ENCODE measurements at regions not wholly inside any gene's neighbourhood (a gene's known extent, or its start where the extent isn't known, plus 50 kb on each side); places are given as distances from the start of the nearest gene placed in this dataset.

GRCh38 chr5:174399411-174399810 is 325.0 kb upstream of the MSX2 start:
- Histone ChIP-seq H3K9me3 (ENCODE audit: control insufficient read depth, low read length) (no peaks in the 10 kb centered on the region), H3K27me3 (ENCODE audit: control insufficient read depth, insufficient read depth, low read length, poor library complexity, severe bottlenecking) (peaks cover 10% of the 10 kb centered on the region), H3K4me3 (ENCODE audit: low read length) (no peak overlapping the region), H3K9ac (ENCODE audit: extremely low read depth, low read length, poor library complexity, severe bottlenecking) (no peak overlapping the region), H3K4me1 (ENCODE audit: control insufficient read depth, insufficient read depth, low read length) (peaks cover 2% of the 10 kb centered on the region), H3K27ac (ENCODE audit: low read depth, low read length) (no peak overlapping the region), H3K36me3 (ENCODE audit: control insufficient read depth, insufficient read depth, low read length) (no peaks in the 10 kb centered on the region)
- TF ChIP-seq CTCF (conservative IDR thresholded peaks at IDR 0.05), result no peak
- Mint-ChIP-seq H3K4me1 (peaks cover 17% of the 10 kb centered on the region), H3K36me3 (ENCODE audit: low read depth) (no peaks in the 10 kb centered on the region), H3K27me3 (ENCODE audit: insufficient read depth) (peaks cover 13% of the 10 kb centered on the region), H3K27ac (no peak overlapping the region), H3K9me3 (no peaks in the 10 kb centered on the region), H3K4me3 (no peak overlapping the region)
- 50 to 88% methylated on average over 1 to 2 of the region's 2 CpGs for WGBS, 2 experiments (ENCODE audit: insufficient coverage in 1 of 2, insufficient read length in 1 of 2)
- no peak for DNase-seq

- H3K27ac ChIP-seq (ENCODE audit: low read depth, low read length), result no peak overlapping the region
- Mint-ChIP-seq H3K27ac (no peak overlapping the region), H3K27me3 (ENCODE audit: insufficient read depth) (peaks cover 6% of the 10 kb centered on the region), H3K9me3 (no peaks in the 10 kb centered on the region), H3K36me3 (ENCODE audit: low read depth) (no peaks in the 10 kb centered on the region), H3K4me1 (peaks cover 17% of the 10 kb centered on the region), H3K4me3 (no peak overlapping the region)
- DNase-seq, result no peak
- 58 to 88% methylated on average over 1 to 3 of the region's 3 CpGs for WGBS, 2 experiments (ENCODE audit: insufficient coverage in 1 of 2, insufficient read length in 1 of 2)
- H3K4me1 ChIP-seq (ENCODE audit: control insufficient read depth, insufficient read depth, low read length), result peaks cover 2% of the 10 kb centered on the region
- no peak overlapping the region for H3K9ac ChIP-seq (ENCODE audit: extremely low read depth, low read length, poor library complexity, severe bottlenecking)
- no peaks in the 10 kb centered on the region for H3K36me3 ChIP-seq (ENCODE audit: control insufficient read depth, insufficient read depth, low read length)
- no peaks in the 10 kb centered on the region for H3K27me3 ChIP-seq (ENCODE audit: control insufficient read depth, insufficient read depth, low read length, poor library complexity, severe bottlenecking)
- no peak overlapping the region for H3K4me3 ChIP-seq (ENCODE audit: low read length)
- TF ChIP-seq CTCF (conservative IDR thresholded peaks at IDR 0.05), result no peak
- no peaks in the 10 kb centered on the region for H3K9me3 ChIP-seq (ENCODE audit: control insufficient read depth, low read length)
Measured at GRCh38 chr5:174400461-174400860, 323.9 kb upstream of the MSX2 start.

- Histone ChIP-seq H3K4me3 (ENCODE audit: low read length) (no peak overlapping the region), H3K27me3 (ENCODE audit: control insufficient read depth, insufficient read depth, low read length, poor library complexity, severe bottlenecking) (no peaks in the 10 kb centered on the region), H3K36me3 (ENCODE audit: control insufficient read depth, insufficient read depth, low read length) (no peaks in the 10 kb centered on the region), H3K27ac (ENCODE audit: low read depth, low read length) (no peak overlapping the region), H3K9me3 (ENCODE audit: control insufficient read depth, low read length) (no peaks in the 10 kb centered on the region), H3K4me1 (ENCODE audit: control insufficient read depth, insufficient read depth, low read length) (peaks cover 2% of the 10 kb centered on the region), H3K9ac (ENCODE audit: extremely low read depth, low read length, poor library complexity, severe bottlenecking) (no peak overlapping the region)
- WGBS, 2 experiments (ENCODE audit: insufficient coverage in 1 of 2, insufficient read length in 1 of 2), result 63 to 84% methylated on average over 3 to 5 of the region's 5 CpGs
- Mint-ChIP-seq H3K4me3 (no peak overlapping the region), H3K36me3 (ENCODE audit: low read depth) (no peaks in the 10 kb centered on the region), H3K9me3 (no peaks in the 10 kb centered on the region), H3K27me3 (ENCODE audit: insufficient read depth) (peaks cover 6% of the 10 kb centered on the region), H3K27ac (no peak overlapping the region), H3K4me1 (peaks cover 17% of the 10 kb centered on the region)
- TF ChIP-seq CTCF (conservative IDR thresholded peaks at IDR 0.05), result no peak
- DNase-seq, result no peak
Measured at GRCh38 chr5:174401793-174402192, 322.6 kb upstream of the MSX2 start.

Data from endodermal cell (in vitro differentiated cells).